ENCODE measurements at regions not wholly inside any gene's neighbourhood (a gene's known extent, or its start where the extent isn't known, plus 50 kb on each side); places are given as distances from the start of the nearest gene placed in this dataset.

DNA sequence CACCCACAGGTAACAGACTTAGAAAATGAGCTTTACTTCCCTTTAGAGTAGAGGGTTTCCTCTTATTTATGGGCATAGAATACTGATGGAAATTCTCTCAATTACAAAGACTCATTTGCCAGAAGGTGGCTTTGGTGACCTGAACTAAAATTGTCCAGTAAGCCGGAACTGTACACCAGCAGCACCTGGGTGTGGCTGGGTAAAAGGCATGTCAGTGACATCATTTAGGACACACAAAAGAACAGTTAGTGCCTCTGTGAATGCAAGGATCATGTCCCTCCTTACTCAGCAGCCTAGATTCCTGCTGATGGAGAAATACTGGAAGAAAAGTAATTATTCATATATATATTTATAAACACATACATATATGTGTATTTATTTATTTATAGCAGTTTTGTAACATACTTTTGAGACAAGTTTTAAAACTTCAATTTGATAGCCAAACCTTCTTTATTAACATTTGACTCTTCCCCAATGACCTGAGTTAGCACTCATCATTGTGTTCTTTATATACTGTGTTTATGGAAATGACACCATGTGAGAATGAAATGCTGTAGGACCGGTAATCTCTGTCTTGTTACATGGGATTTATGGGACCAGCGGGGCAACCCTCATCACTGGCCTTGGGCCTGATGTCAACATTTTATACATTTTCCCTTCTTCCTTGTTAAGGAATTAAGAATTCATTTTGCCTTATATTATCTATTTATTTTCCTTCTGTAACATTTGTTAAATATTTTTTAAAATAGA is 274.4 kb downstream of the BRINP2 start:
- DNase-seq (ENCODE audit: low read depth in 1 of 2, low spot score in 1 of 2): no peak
- no peak overlapping the region for H3K4me3 ChIP-seq (replicated peaks; ENCODE audit: insufficient read depth, low read length)
- H3K27me3 ChIP-seq (ENCODE audit: insufficient read depth, poor library complexity, severe bottlenecking): no peaks in the 10 kb centered on the region
- H3K27ac ChIP-seq (replicated peaks): no peak overlapping the region
- no peak for TF ChIP-seq POLR2AphosphoS5 (IDR thresholded peaks at IDR 0.05; ENCODE audit: low read depth)
- TF ChIP-seq SPI1 (IDR thresholded peaks at IDR 0.05; ENCODE audit: borderline replicate concordance, low read depth): no peak
- no peak for TF ChIP-seq REST (IDR thresholded peaks at IDR 0.05; ENCODE audit: insufficient replicate concordance, low read depth)
- TF ChIP-seq GABPA (IDR thresholded peaks at IDR 0.05; ENCODE audit: low read depth): no peak
- TF ChIP-seq CTCF (IDR thresholded peaks at IDR 0.05; ENCODE audit: insufficient read depth, low read length): no peak

GRCh38 chr1:177443003-177443402 is 272.2 kb downstream of the BRINP2 start:
- TF ChIP-seq SPI1 (IDR thresholded peaks at IDR 0.05; ENCODE audit: borderline replicate concordance, low read depth) (no peak), GABPA (IDR thresholded peaks at IDR 0.05; ENCODE audit: low read depth) (no peak), REST (IDR thresholded peaks at IDR 0.05; ENCODE audit: insufficient replicate concordance, low read depth) (no peak), POLR2AphosphoS5 (IDR thresholded peaks at IDR 0.05; ENCODE audit: low read depth) (no peak)
- no peak for DNase-seq (ENCODE audit: low read depth in 1 of 2, low spot score in 1 of 2)
- H3K27ac ChIP-seq (replicated peaks): no peak overlapping the region

DNA sequence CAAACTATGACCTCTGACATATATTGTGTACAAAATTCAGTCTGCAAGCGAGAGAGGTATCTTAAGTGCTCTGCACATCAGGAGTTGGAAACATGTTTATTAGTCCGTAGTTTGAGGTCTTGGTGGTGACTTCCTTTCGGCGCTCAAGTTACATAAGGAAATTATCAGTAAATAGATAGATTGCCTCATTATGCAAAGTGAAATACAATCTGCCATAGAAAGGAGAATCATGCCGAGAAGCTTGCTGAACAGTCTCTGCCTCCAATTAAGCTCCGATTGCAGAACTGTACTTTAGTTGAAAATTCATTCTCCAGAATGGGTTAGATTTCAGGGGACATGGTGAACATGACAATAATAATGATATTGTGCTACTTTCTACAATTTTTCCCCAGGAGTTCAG is 271.8 kb downstream of the BRINP2 start:
- H3K27ac ChIP-seq (replicated peaks): no peak overlapping the region
- DNase-seq (ENCODE audit: low read depth in 1 of 2, low spot score in 1 of 2): no peak
- no peak for TF ChIP-seq POLR2AphosphoS5 (IDR thresholded peaks at IDR 0.05; ENCODE audit: low read depth)
- H3K4me3 ChIP-seq (replicated peaks; ENCODE audit: insufficient read depth, low read length): no peak overlapping the region
- no peaks in the 10 kb centered on the region for H3K27me3 ChIP-seq (ENCODE audit: insufficient read depth, poor library complexity, severe bottlenecking)

More at GRCh38 chr1:177443003-177443402, 272.2 kb downstream of the BRINP2 start:
- no peak overlapping the region for H3K4me3 ChIP-seq (replicated peaks; ENCODE audit: insufficient read depth, low read length)
- H3K27me3 ChIP-seq (ENCODE audit: insufficient read depth, poor library complexity, severe bottlenecking): no peaks in the 10 kb centered on the region

- Histone ChIP-seq H3K27ac (replicated peaks) (no peak overlapping the region), H3K4me3 (replicated peaks; ENCODE audit: insufficient read depth, low read length) (no peak overlapping the region), H3K27me3 (ENCODE audit: insufficient read depth, poor library complexity, severe bottlenecking) (no peaks in the 10 kb centered on the region)
- no peak for DNase-seq (ENCODE audit: low read depth in 1 of 2, low spot score in 1 of 2)
- no peak for TF ChIP-seq REST (IDR thresholded peaks at IDR 0.05; ENCODE audit: insufficient replicate concordance, low read depth)
Measured at GRCh38 chr1:177441281-177441680, 270.5 kb downstream of the BRINP2 start.
